H1 (cell line): ENCODE measurements at regions not wholly inside any gene's neighbourhood (a gene's known extent, or its start where the extent isn't known, plus 50 kb on each side); places are given as distances from the start of the nearest gene placed in this dataset.

Source experiments
- CTCF ChIA-PET: fragments of 300-600 bp; sonication (Branson Sonifier 250); formaldehyde crosslinking; loops from one replicate; lab custom pipeline; 2021; ENCODE audit not compliant: partially characterized antibody; lab: Charles Lee
- POLR2A ChIA-PET: fragments of 300-600 bp; sonication (Branson Sonifier 250); formaldehyde crosslinking; loops from one replicate; lab custom pipeline; 2021; ENCODE audit warnings: inconsistent platforms; ENCODE audit not compliant: partially characterized antibody; lab: Charles Lee
- DNase-seq, 2 experiments: peaks; one replicate each; pipeline versions ENCODE4 v3.0.0 to v3.0.0-alpha.2; 2010 to 2022; ENCODE audit warnings: low spot score in 2 of 2, low read depth in 1 of 2, mixed read lengths in 1 of 2
- FAIRE-seq: peaks from 2 replicates; lab custom pipeline; 2011; peaks lifted over from hg19 to GRCh38; lab: Jason Lieb, UNC
- H2AFZ ChIP-seq: 2 replicates; pipeline ENCODE4 v1.8.1; 2012; ENCODE audit warnings: low read length, inconsistent platforms
- H2AK5ac ChIP-seq: 2 replicates; pipeline ENCODE4 v1.6.1; 2013; ENCODE audit warnings: low read depth, low read length
- H2BK120ac ChIP-seq: replicated peaks from 2 replicates; pipeline ENCODE3; 2013; ENCODE audit warnings: low read depth, low read length, inconsistent platforms
- H2BK12ac ChIP-seq: 2 replicates; pipeline ENCODE4 v1.6.1; 2013; ENCODE audit warnings: low read depth, low read length
- H2BK15ac ChIP-seq: 2 replicates; pipeline ENCODE4 v1.6.1; 2013; ENCODE audit warnings: low read length
- H2BK20ac ChIP-seq: 2 replicates; pipeline ENCODE4 v1.6.1; 2013; ENCODE audit warnings: low read length
- H2BK5ac ChIP-seq: 2 replicates; pipeline ENCODE4 v1.6.1; 2013; ENCODE audit warnings: low read depth, low read length
- H3K14ac ChIP-seq: 2 replicates; pipeline ENCODE4 v1.6.1; 2013; ENCODE audit warnings: inconsistent platforms; ENCODE audit not compliant: insufficient read length
- H3K18ac ChIP-seq: 2 replicates; pipeline ENCODE4 v1.6.1; 2013; ENCODE audit warnings: low read length; ENCODE audit errors: extremely low read depth
- H3K23ac ChIP-seq: 2 replicates; pipeline ENCODE4 v1.6.1; 2013; ENCODE audit warnings: inconsistent platforms; ENCODE audit not compliant: insufficient read length
- H3K23me2 ChIP-seq: 2 replicates; pipeline ENCODE4 v1.6.1; 2013; ENCODE audit warnings: low read depth, low read length
- H3K27ac ChIP-seq: 2 replicates; pipeline ENCODE4 v1.6.1; 2011; ENCODE audit warnings: low read depth, low read length, inconsistent platforms
- H3K27me3 ChIP-seq, 4 experiments: replicated peaks in 1 of 4; 1 replicate in 1 of 4; 2 replicates in 3 of 4; pipeline versions ENCODE4 v1.6.1 to v1.8.1; 2011 to 2013; ENCODE audit warnings: low read length in 3 of 4, mild to moderate bottlenecking in 3 of 4, inconsistent platforms in 2 of 4, mixed read lengths in 2 of 4, moderate library complexity in 1 of 4; ENCODE audit not compliant: control insufficient read depth in 3 of 4, insufficient read depth in 3 of 4; ENCODE audit errors: extremely low read depth in 1 of 4
- H3K36me3 ChIP-seq, 4 experiments: 2 replicates each; pipeline versions ENCODE4 v1.6.1 to v1.8.1; 2011 to 2013; ENCODE audit warnings: mild to moderate bottlenecking in 4 of 4, low read length in 3 of 4, moderate library complexity in 2 of 4, control low read depth in 1 of 4, inconsistent platforms in 1 of 4; ENCODE audit not compliant: insufficient read depth in 4 of 4, control insufficient read depth in 2 of 4
- H3K4ac ChIP-seq: replicated peaks from 2 replicates; pipeline ENCODE3; 2013; ENCODE audit warnings: low read length, low read depth, mixed read lengths, inconsistent platforms; ENCODE audit not compliant: insufficient read length
- H3K4me1 ChIP-seq, 4 experiments: replicated peaks in 1 of 4; 1 replicate in 1 of 4; 2 replicates in 3 of 4; pipeline versions ENCODE4 v1.6.1 to v1.8.1; 2011 to 2013; ENCODE audit warnings: low read length in 3 of 4, inconsistent platforms in 2 of 4, mixed read lengths in 1 of 4; ENCODE audit not compliant: insufficient read depth in 4 of 4, control insufficient read depth in 3 of 4
- H3K4me2 ChIP-seq, 2 experiments: 2 replicates each; pipeline versions ENCODE4 v1.6.1 to v1.8.1; 2011 to 2013; ENCODE audit warnings: low read depth in 2 of 2, low read length in 2 of 2, control low read depth in 1 of 2, inconsistent platforms in 1 of 2, mild to moderate bottlenecking in 1 of 2; ENCODE audit not compliant: insufficient read depth in 1 of 2
- H3K4me3 ChIP-seq, 4 experiments: fragments of 200-600, 300-600 bp in 1 of 4; sonication (generic), shearing (Covaris generic), sonication (Bioruptor Twin) in 1 of 4; 2 replicates each; pipeline versions ENCODE4 v1.5.1 to v1.8.1; 2011 to 2016; ENCODE audit warnings: low read length in 4 of 4, low read depth in 3 of 4, control low read depth in 2 of 4, inconsistent platforms in 2 of 4, mild to moderate bottlenecking in 2 of 4, mixed read lengths in 1 of 4, moderate library complexity in 1 of 4; ENCODE audit not compliant: insufficient read depth in 2 of 4; ENCODE audit errors: extremely low read depth in 1 of 4
- H3K56ac ChIP-seq: replicated peaks from 2 replicates; pipeline ENCODE3; 2013; ENCODE audit warnings: low read depth, mild to moderate bottlenecking, mixed read lengths, low read length, inconsistent platforms; ENCODE audit not compliant: insufficient read length
- H3K79me1 ChIP-seq: 2 replicates; pipeline ENCODE4 v1.6.1; 2013; ENCODE audit warnings: low read depth, low read length, control low read depth
- H3K79me2 ChIP-seq, 2 experiments: 2 replicates each; pipeline versions ENCODE4 v1.6.1 to v1.8.1; 2012 to 2013; ENCODE audit warnings: low read length in 2 of 2, mild to moderate bottlenecking in 2 of 2, inconsistent platforms in 1 of 2; ENCODE audit not compliant: insufficient read depth in 2 of 2, control insufficient read depth in 1 of 2
- H3K9ac ChIP-seq, 4 experiments: replicated peaks in 1 of 4; 1 replicate in 1 of 4; 2 replicates in 3 of 4; pipeline versions ENCODE4 v1.6.1 to v1.8.1; 2011 to 2013; ENCODE audit warnings: low read depth in 3 of 4, low read length in 3 of 4, control low read depth in 2 of 4, mild to moderate bottlenecking in 2 of 4, moderate library complexity in 2 of 4, inconsistent platforms in 1 of 4; ENCODE audit errors: extremely low read depth in 1 of 4
- H3K9me3 ChIP-seq, 2 experiments: 2 replicates each; pipeline versions ENCODE4 v1.6.1 to v1.8.1; 2012 to 2013; ENCODE audit warnings: mild to moderate bottlenecking in 2 of 2, moderate library complexity in 2 of 2, control low read depth in 1 of 2, inconsistent platforms in 1 of 2, low read depth in 1 of 2, low read length in 1 of 2, mixed read lengths in 1 of 2; ENCODE audit not compliant: insufficient read depth in 2 of 2
- H4K20me1 ChIP-seq, 2 experiments: replicated peaks in 1 of 2; 2 replicates each; pipeline versions ENCODE3 to v1.8.1; 2011 to 2013; ENCODE audit warnings: inconsistent platforms in 2 of 2, low read length in 2 of 2, mild to moderate bottlenecking in 1 of 2; ENCODE audit not compliant: insufficient read depth in 2 of 2, control insufficient read depth in 1 of 2
- H4K5ac ChIP-seq: 2 replicates; pipeline ENCODE4 v1.6.1; 2013; ENCODE audit warnings: low read length, low read depth, mixed read lengths, inconsistent platforms; ENCODE audit not compliant: insufficient read length
- H4K8ac ChIP-seq: 2 replicates; pipeline ENCODE4 v1.8.0; 2013; ENCODE audit warnings: mild to moderate bottlenecking, moderate library complexity, low read length, inconsistent platforms; ENCODE audit not compliant: insufficient read depth; ENCODE audit errors: extremely low read depth
- H4K91ac ChIP-seq: replicated peaks from 2 replicates; pipeline ENCODE3; 2013; ENCODE audit warnings: low read length, mixed read lengths, inconsistent platforms; ENCODE audit not compliant: insufficient read length
- BRCA1 ChIP-seq: IDR thresholded peaks from 2 replicates; pipeline ENCODE4 v1.6.1; 2012; ENCODE audit warnings: low read depth, low read length, improper control_type of control experiment
- TCF12 ChIP-seq: IDR thresholded peaks from 2 replicates; pipeline ENCODE4 v1.6.1; 2011; ENCODE audit warnings: low read depth, mild to moderate bottlenecking, low read length
- WGBS, 2 experiments: shearing (Covaris generic) in 1 of 2; methylation state at CpG; one replicate each; pipeline versions ENCODE4 v1.1.6 to v1.1.7; 2013 to 2015; ENCODE audit warnings: low lambda C conversion rate in 2 of 2, mixed read lengths in 2 of 2, inconsistent platforms in 1 of 2, low coverage in 1 of 2, missing lambda C conversion rate in 1 of 2; ENCODE audit not compliant: insufficient replicate concordance in 2 of 2, insufficient coverage in 1 of 2, insufficient read length in 1 of 2; ENCODE audit errors: extremely low coverage in 1 of 2, missing lambda C conversion rate in 1 of 2; 5-methylcytosine and 5-hydroxymethylcytosine counted together

DNA sequence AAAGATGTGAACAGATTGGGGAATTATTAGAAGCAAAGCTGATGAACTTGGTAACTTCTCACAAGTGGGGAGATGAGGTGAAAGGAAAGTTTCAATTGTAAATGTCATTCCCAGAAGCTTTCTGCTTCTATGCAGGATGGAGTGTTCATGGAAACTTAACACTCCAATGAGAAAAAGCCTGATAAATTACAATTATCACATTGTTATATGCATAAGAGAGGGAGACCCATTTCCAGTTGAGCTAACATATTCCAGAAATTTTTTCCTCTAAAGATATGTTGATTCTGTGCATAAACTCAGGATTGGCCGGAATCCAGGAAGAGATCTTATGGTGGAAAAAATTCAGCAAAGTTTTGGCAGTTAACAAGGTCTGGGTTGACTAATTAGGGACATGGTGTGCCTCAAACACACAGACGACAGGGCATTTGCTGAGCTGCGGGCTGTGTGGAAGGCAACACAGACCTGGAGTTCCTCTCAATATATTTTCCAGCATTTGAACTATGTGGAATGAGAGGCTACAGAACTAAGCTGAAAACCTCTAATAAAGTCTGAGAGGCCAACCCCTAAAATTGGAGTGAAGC is 64.9 kb upstream of the FGF14 start:
- no peak overlapping the region for H2BK5ac ChIP-seq
- H2AFZ ChIP-seq, result no peak overlapping the region
- H3K4ac ChIP-seq, result no peak overlapping the region
- FAIRE-seq, result no peak
- no peaks in the 10 kb centered on the region for H3K9me3 ChIP-seq
- H3K56ac ChIP-seq, result no peak overlapping the region
- no peak overlapping the region for H4K5ac ChIP-seq
- no peak overlapping the region for H3K9ac ChIP-seq
- 90% methylated on average over 3 of the region's 3 CpGs; no CpG with 5 or more reads in 1 of the 2 experiments for WGBS, 2 experiments
- TF ChIP-seq BRCA1 (no peak), TCF12 (no peak)
- no peak overlapping the region for H2BK15ac ChIP-seq
- no peak overlapping the region for H3K4me2 ChIP-seq
- ChIA-PET POLR2A (no interaction called here), CTCF (interaction anchor here (0.8 to 2.0 kb wide), 9 partner anchors 10 to 320 kb away, joined by 3 to 9 read pairs (median 4); no protein-coding TSS in a partner anchor)
- no peak overlapping the region for H2BK12ac ChIP-seq
- H3K18ac ChIP-seq, result no peak overlapping the region
- no peaks in the 10 kb centered on the region for H3K23me2 ChIP-seq
- H4K91ac ChIP-seq, result no peak overlapping the region
- no peaks in the 10 kb centered on the region for H3K4me1 ChIP-seq
- no peak overlapping the region for H2AK5ac ChIP-seq
- peaks cover 0 to 1% (median 0%) of the 10 kb centered on the region in 4 experiments; a peak in 1 of 7 replicates for H3K27me3 ChIP-seq
- H4K20me1 ChIP-seq, result no peaks in the 10 kb centered on the region
- H4K8ac ChIP-seq, result no peak overlapping the region
- H2BK20ac ChIP-seq, result no peak overlapping the region
- no peak overlapping the region for H3K14ac ChIP-seq
- H3K79me2 ChIP-seq, result no peaks in the 10 kb centered on the region
- H3K23ac ChIP-seq, result no peak overlapping the region
- no peak overlapping the region for H3K4me3 ChIP-seq
- no peaks in the 10 kb centered on the region for H3K79me1 ChIP-seq
- H3K36me3 ChIP-seq, result no peaks in the 10 kb centered on the region
- DNase-seq, result no peak
- no peak overlapping the region for H3K27ac ChIP-seq
- H2BK120ac ChIP-seq, result no peak overlapping the region
